ENCODE measurements at regions not wholly inside any gene's neighbourhood (a gene's known extent, or its start where the extent isn't known, plus 50 kb on each side); places are given as distances from the start of the nearest gene placed in this dataset.

DNA sequence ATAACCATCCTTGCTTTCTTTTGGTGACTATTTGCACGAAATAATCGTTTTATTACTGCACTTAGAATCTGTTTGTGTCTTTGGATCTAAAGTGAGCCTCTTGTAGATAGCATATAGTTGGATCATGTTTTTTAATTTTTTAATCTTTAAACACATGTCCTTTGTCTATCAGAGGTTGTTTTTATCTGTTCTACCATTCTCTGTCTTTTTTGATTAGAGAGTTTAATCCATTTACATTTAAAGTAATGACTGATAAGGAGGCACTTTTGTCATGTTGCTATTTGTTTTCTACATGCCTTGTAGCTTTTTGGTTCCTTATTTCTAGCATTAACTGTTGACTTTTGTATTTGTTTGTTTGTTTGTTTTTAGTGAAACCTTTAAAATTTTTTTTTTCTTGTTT, 506.2 kb upstream of the RGS6 start:
- no peak for TF ChIP-seq MAX (IDR thresholded peaks at IDR 0.05; ENCODE audit: low read depth, low read length)
- TF ChIP-seq, protein P1, sequence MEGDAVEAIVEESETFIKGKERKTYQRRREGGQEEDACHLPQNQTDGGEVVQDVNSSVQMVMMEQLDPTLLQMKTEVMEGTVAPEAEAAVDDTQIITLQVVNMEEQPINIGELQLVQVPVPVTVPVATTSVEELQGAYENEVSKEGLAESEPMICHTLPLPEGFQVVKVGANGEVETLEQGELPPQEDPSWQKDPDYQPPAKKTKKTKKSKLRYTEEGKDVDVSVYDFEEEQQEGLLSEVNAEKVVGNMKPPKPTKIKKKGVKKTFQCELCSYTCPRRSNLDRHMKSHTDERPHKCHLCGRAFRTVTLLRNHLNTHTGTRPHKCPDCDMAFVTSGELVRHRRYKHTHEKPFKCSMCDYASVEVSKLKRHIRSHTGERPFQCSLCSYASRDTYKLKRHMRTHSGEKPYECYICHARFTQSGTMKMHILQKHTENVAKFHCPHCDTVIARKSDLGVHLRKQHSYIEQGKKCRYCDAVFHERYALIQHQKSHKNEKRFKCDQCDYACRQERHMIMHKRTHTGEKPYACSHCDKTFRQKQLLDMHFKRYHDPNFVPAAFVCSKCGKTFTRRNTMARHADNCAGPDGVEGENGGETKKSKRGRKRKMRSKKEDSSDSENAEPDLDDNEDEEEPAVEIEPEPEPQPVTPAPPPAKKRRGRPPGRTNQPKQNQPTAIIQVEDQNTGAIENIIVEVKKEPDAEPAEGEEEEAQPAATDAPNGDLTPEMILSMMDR (IDR thresholded peaks at IDR 0.05; ENCODE audit: low read depth, low read length): no peak
- TF ChIP-seq MYC (IDR thresholded peaks at IDR 0.05; ENCODE audit: low read depth, low read length): no peak
- no peak for TF ChIP-seq POLR2A (IDR thresholded peaks at IDR 0.05; ENCODE audit: extremely low read depth, insufficient read length)
- no peak overlapping the region for H3K4me3 ChIP-seq (ENCODE audit: low read depth, low read length)
- DNase-seq (ENCODE audit: low read depth): no peak

DNA sequence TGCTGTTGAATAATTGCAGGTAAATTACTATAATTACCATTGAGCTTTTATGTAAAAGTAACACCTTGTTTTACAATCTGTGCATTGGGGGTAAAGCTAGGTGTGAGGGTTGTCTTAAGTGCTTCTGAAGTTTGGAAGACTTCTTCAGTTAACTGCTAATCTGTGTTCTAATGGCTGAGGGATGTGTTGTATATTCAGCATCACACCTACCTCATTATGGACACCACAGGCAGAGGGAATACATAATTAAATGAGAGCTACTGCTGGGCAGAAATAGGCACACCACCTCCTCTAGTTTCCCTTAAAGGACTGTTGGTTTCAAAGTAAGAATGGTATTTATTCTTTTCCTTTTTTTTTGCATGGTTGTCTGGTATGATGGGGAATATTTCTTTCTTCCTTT, 502.3 kb upstream of the RGS6 start:
- no peak for DNase-seq (ENCODE audit: low read depth)
- no peak for TF ChIP-seq MAX (IDR thresholded peaks at IDR 0.05; ENCODE audit: low read depth, low read length)
- TF ChIP-seq MYC (IDR thresholded peaks at IDR 0.05; ENCODE audit: low read depth, low read length): no peak
- TF ChIP-seq, protein P1 (IDR thresholded peaks at IDR 0.05; ENCODE audit: low read depth, low read length): no peak
- TF ChIP-seq POLR2A (IDR thresholded peaks at IDR 0.05; ENCODE audit: extremely low read depth, insufficient read length): no peak
- no peak overlapping the region for H3K4me3 ChIP-seq (ENCODE audit: low read depth, low read length)

DNA sequence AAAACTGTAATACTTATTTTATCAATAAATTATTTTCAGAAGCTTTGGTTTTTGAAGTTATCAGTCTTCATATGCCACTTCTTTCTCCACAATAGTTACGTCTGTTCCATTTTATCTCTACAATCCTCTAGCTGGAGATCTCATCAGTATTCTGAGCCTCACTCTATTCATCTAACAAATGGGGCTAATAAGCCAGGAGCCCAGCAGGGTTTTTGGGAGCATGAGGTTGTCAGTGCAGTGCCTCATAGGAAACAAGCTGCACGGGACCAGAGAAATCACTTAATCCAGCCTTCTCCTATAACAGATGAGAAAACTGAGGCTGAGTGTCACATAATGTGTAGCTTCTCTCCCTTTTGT, 501.9 kb upstream of the RGS6 start:
- no peak for TF ChIP-seq POLR2A (IDR thresholded peaks at IDR 0.05; ENCODE audit: extremely low read depth, insufficient read length)
- no peak for TF ChIP-seq MAX (IDR thresholded peaks at IDR 0.05; ENCODE audit: low read depth, low read length)
- TF ChIP-seq MYC (IDR thresholded peaks at IDR 0.05; ENCODE audit: low read depth, low read length): no peak
- TF ChIP-seq, protein P1 (IDR thresholded peaks at IDR 0.05; ENCODE audit: low read depth, low read length): no peak
- no peak overlapping the region for H3K4me3 ChIP-seq (ENCODE audit: low read depth, low read length)
- no peak for DNase-seq (ENCODE audit: low read depth)

DNA sequence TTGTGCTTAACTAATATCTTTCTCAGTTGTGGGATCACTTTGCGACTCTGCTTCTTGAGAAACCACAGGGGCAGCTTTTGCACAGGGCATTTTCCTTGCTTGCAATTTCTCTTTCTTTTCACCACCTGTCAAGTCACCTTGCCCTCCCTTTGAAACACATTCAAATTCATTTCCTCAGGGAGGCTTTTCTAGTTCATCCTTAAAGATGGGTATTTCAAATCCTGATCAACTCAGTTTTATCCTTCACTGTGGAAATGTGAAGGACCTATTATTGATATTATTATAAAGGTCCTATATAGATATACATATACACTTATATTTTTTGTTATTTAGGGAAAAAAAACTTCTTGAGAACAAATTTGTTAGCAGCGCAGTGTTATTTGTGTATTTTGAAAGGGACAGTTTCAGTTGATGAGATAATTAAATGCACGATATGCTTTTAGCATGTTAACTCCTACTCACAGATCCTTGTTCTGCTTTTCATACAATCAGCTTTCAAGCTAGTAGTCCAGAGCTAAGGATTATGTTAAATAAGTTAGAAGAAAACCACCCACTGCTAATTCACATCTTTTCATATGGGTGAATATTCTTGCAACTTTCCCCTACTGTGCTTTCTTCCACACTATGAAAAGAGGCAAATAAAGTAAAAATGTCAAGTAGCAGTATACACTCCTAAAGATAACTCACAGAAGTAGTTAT, 501.4 kb upstream of the RGS6 start:
- H3K4me3 ChIP-seq (ENCODE audit: low read depth, low read length): no peak overlapping the region
- TF ChIP-seq, protein P1 (IDR thresholded peaks at IDR 0.05; ENCODE audit: low read depth, low read length): no peak
- no peak for TF ChIP-seq MYC (IDR thresholded peaks at IDR 0.05; ENCODE audit: low read depth, low read length)
- TF ChIP-seq POLR2A (IDR thresholded peaks at IDR 0.05; ENCODE audit: extremely low read depth, insufficient read length): no peak
- no peak for TF ChIP-seq MAX (IDR thresholded peaks at IDR 0.05; ENCODE audit: low read depth, low read length)
- DNase-seq (ENCODE audit: low read depth): no peak

- H3K4me3 ChIP-seq (ENCODE audit: low read depth, low read length): no peak overlapping the region
- no peak for TF ChIP-seq POLR2A (IDR thresholded peaks at IDR 0.05; ENCODE audit: extremely low read depth, insufficient read length)
- no peak for TF ChIP-seq MAX (IDR thresholded peaks at IDR 0.05; ENCODE audit: low read depth, low read length)
- no peak for TF ChIP-seq MYC (IDR thresholded peaks at IDR 0.05; ENCODE audit: low read depth, low read length)
- TF ChIP-seq, protein P1 (IDR thresholded peaks at IDR 0.05; ENCODE audit: low read depth, low read length): no peak
- no peak for DNase-seq (ENCODE audit: low read depth)
Measured at GRCh38 chr14:71432334-71433110, 499.7 kb upstream of the RGS6 start.

All from NB4 (cell line).